DMS53 treated with DMSO at 0.1 percent for 48 hours (cell line): ENCODE measurements at regions not wholly inside any gene's neighbourhood (a gene's known extent, or its start where the extent isn't known, plus 50 kb on each side); places are given as distances from the start of the nearest gene placed in this dataset.

ENCODE experiments used
- DNase-seq: peaks from one replicate; lab custom pipeline; 2025; ENCODE audit not compliant: unreplicated experiment; lab: John Stamatoyannopoulos, UW

DNA sequence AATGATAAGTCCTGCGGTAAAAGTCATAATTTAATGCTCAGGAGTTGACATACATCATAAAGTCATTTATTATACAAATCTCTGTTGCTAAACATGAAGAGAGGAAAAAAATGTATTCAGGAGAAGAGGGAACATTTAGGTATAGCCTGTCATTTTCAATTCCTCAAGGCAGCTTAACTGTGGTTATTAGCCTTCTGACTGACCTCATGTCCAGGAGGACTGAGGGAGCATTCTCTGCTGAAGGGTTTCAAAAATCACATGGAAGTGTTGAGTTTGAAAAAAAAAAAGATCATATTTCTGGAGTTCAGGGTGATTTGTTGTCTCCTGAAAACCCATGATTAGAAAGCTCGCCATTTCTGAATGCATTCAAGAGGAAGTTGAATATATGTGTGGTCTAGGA, 1371.1 kb upstream of the LRRTM1 start:
- no peak for DNase-seq

DNA sequence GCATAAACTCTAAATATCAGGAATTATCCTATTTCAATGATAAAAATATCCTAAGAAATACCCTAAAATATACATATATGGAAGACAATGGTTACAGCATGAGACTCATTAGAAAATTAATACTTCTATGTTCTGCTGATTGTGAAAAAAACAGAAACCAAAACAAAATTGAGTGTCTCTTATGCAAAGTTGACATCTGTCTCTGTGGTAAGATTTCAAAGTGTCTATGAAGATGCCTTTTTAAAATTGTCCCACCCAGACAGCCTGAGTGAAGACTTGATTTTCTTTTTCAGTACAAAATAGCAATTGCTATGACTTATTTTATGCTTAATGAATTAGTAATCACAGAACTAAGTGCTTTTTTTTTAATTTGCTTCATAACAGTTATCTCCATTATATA, 1368.4 kb upstream of the LRRTM1 start:
- no peak for DNase-seq

DNA sequence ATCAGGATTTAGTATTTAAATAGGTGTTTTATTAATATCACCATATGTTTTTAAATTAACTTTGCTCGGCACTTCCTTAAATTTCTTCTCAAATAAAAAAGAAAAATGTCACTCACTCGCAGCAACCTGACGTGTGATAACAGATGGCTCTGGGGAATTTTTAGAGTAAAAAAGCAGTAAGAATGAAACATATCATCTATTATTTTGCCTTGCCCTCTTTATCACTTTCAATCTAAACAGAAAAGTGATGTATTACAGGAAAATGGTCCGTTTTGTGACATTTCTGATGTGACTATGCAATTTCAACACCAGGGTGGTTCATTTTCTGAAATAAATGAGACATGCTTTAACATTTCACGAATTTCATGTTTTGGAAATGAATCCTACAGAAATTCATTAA, 1368.0 kb upstream of the LRRTM1 start:
- no peak for DNase-seq

DNA sequence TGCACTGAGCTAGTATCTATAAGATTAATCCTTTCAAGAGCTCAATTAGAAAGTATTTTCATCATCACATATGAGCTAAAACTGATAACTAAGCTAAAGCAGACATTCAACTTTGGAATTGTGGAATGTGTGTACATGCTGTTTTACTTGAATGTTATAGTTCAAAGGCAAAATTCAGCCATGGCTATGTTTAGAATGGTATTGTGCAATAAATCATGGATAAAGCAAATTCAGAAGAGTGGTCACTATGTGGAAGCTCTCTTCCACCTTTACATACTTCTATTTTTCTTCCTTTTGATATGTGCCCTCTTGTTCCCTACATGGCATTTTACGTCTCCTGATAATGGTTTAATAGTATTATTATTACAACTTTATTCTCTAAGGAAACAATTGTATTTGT, 1366.3 kb upstream of the LRRTM1 start:
- DNase-seq: no peak

DNA sequence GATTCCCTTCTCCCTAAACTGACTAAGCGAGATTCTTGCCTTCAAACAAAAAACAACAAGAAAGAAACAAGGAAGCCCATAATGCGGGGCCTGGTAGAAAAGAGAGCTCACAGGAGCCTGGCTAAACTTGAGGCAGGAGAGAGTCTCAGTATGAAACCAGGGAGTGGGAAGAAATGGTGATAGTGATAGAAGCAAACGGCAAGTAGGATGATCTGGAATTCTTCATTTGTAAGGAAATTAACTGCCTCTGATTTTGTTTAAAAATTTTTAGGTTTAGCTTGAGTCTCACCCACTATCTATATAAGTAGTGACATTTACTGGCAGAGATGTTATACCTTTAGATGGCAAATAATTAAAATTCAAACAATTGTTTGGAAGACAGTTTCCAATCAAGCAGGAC, 1356.5 kb upstream of the LRRTM1 start:
- DNase-seq: no peak

DNA sequence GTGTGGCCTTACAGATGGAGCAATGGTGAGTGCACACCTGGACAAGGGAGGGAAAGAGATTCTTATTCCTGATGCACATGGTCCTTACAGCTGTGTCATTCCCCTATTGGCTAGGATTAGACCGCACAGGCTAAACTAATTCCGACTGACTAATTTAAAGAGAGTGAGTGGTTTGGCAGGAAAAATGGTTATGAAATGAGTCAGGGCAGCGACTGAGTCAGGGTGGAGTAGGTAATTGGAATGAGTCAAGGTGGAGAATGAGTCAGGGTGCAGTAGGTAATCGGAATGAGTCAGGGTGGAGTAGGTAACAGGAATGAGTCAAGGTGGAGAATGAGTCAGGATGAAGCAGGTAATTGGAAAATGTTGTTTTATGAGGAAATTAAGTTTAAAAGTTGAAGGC, 1353.7 kb upstream of the LRRTM1 start:
- DNase-seq: peak; percentile 16

DNA sequence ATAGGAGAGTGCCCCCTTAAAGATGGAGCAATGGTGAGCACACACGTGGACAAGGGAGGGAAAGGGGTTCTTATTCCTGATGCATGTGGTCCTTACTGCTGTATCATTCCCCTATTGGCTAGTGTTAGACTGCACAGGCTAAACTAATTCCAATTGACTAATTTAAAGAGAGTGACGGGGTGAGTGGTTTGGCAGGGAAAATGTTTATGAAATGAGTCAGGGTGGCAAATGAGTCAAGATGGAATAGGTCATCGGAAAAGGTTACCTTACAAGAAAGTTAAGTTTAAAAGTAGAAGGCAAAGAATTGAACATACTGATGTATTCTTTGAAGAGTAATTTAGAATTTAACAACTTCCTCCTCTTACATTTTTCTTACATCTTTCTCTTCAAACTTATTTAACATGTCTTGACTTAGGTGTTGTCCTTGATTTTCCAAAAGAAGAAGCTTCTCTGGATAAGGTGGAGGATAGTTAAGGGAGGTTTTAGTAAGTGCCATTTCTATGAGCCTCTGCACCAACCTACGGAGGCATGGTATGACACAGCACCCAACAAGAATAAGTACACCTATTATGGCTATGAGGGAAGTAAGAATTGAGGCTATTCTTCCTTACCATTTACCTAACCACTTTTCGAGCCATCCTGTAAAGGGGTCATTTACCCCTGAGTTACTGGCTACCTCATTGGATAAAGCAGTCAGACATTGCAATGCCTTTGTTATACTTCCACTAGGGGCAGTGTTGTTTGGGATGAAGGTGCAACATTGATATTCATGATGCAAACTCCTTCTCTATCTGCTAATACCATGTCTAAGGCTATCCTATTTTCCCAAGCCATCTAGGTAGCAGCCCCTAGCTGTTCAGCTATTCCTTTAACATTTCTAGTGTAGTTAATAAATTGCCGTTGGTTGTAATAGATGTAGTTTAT, 1345.8 kb upstream of the LRRTM1 start:
- DNase-seq: no peak

DNA sequence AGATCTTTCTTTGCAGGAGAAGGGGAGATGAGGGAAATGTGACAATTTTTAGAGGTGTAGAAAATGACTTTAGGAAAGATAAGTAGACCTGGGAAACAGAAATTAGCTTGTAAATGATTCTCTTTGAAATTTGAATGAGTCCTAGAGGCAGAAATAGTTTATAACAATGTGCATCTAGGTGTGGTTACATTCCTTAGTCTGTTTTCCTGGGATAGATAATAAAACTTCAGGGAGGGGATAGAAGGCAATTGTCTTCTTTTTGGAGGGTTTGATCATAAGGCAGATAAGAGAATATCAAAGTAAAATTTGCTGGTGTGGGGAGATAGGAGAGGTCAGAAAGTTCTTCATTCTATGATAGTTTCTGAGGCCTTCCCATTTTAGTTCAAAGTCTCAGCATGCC, 1344.3 kb upstream of the LRRTM1 start:
- DNase-seq: no peak

DNA sequence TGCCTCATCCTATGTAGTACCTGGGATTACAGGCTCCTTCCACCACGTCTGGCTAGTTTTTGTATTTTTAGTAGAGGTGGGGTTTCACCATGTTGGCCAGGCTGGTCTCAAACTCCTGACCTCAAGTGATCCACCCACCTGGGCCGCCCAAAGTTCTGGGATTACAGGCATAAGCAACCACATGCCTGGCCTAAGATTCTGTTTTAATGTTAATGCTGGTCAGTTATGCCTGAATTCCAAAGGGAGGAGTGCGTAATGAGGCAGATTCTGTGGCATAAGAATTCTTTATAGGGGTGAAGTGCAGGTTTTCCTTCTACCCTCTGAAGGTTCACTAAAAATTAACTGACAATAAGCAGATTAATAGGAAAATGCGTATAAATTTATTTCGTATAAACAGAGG, 1343.8 kb upstream of the LRRTM1 start:
- DNase-seq: no peak

DNA sequence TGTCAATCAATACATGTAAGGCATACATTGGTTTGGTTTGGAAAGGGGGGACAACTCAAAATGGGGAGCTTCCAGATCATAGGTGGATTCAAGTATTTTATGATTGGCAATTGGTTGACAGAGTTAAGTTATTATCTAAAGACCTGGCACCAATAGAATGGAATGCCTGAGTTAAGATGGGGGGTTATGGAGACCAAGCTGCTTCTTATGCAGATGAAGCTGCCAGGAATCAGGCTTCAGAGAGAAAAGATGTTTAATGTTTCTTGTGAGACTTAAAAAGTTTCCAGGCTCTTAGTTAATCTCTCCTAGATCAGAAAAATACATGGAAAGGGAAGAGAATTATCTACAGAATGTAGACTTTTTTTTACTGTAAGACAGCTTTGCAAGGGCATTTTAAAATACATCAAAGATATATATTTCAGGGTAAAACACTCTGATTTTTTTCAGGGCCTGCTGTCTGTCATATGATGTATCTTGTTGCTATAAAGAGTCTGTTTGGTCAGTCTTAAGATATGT, 1343.2 kb upstream of the LRRTM1 start:
- no peak for DNase-seq

DNA sequence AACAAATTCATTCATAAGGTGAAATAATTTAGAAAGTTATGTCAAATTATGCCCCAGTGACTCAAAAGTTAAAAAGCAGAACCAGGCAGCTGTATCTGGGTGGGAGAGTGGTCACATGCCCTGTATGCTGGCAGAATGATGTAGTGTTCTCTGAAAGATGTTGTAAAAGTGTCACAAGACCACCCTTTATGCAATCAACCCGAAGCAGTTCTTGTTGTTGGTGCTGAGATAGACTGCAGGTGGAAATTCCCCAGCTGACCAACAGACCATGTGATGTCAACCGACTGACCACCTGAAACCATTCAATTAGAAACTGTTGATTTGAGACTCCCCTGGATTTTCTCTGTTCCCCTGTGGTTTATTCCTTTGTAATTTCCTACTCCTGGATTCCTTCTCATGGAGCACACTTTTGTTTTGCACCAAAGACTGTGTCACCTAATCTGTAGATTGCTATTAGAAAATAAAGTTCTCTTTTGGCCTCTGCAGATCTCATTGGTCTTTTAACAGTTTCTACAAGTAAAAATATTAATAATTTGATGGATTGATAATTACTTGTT, 1341.3 kb upstream of the LRRTM1 start:
- DNase-seq: no peak

DNA sequence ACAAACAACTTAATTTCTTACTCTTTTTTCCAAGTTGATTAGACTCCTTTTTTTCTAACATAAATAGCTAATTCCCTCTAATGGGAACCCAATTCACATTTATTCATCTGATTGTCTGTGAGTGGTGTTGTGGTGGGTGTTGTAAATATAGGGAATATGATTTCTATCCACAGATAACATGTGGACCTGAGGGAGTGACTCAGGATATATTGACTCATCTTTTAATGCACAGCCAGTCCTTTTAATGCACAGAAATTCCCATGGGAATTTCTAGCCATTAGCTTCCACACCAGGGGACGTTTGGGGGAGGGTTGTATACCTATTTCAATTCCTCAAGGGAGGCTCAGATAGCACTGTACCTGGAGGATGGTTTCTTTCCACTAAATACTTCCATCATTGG, 1339.6 kb upstream of the LRRTM1 start:
- DNase-seq: no peak

DNA sequence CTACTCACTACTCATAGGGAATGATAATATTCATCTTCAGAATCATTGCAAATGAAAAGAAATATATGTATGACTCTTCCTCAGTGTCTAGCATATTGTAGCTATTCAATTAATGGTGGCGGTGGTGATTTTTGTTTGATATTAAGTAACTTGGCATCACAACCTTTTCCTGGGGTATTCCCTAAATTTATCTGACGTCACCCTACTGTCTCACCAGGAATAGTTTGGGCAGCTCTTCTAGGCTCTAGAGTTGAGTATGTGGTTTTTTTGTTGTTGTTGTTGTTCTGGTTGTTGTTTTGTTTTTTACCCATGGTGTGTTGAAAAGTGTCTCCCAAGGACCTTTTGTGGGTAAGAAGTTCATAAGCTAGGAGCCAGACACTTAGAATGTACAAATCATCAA, 1320.3 kb upstream of the LRRTM1 start:
- DNase-seq: no peak

DNA sequence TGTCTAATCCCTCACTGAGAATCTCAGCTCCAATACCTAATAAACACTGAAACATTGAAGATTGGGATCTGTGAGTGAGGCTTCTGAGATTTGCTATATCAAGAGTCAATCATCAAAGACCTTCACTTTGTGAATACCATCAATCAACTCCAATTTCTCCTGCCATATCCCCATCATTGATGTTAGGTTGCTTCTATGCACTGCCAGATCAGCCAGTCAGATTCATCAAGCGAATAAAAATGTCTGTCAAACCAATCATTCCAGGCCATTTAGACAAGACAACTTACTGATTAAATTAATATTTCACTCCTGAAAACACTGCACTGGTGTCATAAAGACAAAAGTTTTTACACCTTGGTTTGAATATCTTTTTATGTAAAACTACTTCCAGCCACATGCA, 1295.5 kb upstream of the LRRTM1 start:
- DNase-seq: no peak

DNA sequence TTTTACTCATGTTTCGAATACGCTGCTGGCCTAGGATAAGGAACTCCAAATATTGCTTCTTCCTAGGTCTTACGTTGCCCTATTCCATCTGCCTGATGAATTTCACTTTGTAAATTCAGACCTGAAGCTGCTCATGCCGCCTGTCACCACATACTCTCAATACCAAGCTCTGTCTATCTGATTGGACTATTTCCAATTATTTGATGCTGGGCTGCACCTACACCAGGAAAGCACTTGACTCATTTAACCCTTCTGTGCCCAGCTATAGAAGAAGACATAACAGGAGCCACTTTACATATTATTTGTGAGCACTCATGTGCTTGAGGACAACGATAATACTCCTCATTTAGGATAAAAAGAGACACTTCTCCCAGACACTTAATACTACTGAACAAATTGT, 1293.9 kb upstream of the LRRTM1 start:
- no peak for DNase-seq

DNA sequence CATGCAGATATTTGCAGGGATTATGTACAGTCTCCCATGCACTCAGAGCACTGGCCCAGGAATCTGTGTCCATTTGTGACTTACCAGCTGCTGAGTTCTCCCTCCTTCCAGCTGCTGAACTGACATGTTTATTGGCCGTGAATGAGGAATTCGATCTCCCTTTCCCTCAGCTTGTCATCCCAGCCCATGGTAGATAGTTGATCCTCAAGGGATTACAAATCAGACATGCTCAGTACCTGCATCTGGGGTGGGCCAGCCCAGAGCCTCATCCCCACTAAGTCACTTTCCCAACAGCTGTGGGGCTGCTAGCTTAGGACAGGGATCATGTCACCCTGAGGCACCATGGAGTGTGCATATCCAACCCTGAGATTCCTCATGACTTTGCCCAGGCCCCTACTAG, 1284.9 kb upstream of the LRRTM1 start:
- no peak for DNase-seq

DNA sequence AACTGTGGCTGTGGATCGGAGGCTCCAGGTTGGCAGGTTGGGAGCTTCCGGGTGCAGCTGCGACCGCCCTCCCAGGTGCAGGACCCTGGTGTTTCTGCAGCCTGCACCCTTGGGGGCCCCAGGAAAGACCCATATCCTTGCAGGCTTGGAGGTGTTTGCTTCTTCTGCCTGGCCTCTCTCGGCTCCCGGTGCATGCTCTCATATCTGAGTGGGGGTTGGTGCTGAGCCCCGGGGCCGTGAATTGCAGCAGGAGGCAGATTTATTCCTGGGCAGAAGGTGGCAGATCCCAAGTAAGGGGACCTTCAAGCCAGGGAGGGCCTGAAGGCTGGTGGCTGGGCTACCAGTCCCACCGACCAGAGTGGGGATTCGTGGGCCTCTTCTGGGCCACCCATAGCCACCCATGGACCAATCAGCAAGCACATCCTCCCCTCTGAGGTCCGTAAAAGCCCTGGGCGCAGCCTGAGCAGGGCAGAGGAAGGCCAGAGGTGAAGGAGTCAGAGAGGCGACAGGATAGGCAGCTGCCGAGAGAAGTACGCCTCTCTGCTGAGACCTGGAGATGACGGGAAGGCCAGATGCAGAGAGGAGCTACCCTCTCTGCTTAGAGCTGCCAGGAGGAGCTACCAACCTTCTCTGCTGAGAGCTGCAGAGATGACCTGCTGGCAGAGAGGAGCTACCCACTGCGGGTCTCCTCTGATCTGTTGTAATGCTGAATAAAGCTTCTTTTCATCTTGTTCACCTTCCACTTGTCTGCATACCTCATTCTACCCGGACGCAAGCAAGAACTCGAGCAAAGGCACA, 1279.0 kb upstream of the LRRTM1 start:
- no peak for DNase-seq

DNA sequence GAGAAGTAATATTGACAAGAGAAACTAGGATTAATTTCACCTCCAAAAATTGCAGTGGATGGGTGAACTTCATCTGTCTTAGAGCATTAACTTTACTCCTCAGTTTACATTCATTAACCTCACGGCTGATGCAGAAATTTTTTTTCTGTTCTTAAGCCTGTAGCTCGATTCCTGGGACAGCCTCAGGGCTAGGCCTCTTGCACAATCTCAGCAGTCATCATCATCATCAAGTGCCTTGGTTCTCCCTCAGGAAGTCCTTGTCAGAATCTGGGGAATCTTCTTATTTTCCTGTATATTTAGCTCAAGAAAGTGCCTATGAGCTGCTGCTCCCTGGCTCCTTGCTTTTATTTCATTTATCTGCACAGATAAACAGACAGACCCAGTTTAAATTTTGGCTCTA, 1272.2 kb upstream of the LRRTM1 start:
- no peak for DNase-seq

DNA sequence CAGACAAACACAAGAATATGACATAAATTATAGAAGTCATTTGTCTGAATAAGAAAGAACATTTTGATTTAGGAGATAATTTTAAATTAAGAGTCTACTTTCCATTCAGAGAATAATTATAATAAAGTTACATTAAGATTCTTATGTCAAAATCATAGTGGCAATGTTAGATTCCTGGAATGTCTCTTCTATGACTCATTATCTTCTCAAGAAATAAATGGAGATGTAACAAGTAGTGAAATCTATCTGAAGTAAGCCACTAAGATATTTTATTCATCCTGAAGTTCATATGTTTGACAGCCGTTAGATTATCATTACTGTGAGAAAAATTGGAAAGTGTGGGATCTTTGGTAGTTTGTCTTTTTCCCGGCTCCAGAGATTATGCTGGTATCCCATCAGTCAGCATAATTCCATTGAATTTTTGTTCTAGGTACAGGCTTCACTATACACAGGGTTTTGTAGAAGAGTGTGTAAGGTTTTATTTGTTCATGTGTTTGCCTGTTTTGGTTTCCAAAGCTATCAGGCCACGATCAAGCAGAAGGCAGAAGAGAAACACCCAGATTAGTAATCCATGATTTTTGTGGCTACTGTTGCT, 1246.6 kb upstream of the LRRTM1 start:
- no peak for DNase-seq

DNA sequence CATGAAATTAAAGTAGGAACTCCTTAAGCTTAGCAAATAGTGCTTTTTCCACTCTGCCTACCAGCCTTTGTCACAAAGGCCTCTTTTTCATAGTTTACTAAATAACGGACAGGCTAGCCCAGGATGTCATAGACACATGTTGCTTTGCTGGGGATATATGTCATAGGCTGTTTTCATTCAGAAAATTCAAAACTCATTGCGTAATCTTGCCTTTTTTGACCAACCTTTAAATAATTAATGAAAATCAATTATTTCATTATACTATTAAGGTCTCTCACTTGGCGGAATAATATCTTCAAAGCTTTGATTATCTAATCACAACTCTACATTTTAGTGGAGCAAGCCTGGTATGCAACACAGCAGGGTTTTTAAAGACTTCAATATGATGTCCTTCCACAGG, 1245.7 kb upstream of the LRRTM1 start:
- DNase-seq: no peak

DNA sequence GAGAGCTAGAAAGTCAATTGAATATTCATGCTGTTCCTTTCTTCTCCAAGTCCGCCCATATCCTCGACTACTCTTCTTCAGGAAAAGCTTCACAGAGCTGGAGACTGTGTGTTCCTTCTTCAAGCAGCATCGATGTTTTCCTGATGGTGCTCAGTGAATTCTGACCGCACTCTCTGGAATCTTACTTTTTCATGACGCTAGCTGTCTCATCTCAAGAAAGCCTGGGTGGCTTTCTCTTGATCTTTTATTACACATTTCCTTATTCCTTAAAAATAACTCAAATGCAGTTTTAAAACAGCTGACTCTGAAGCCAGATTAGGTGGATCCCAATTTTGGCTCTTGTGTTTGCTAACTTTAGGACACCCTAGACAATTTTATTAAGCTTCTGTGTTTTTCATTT, 1245.1 kb upstream of the LRRTM1 start:
- DNase-seq: no peak
